NT2/D1 (cell line): ENCODE measurements at regions not wholly inside any gene's neighbourhood (a gene's known extent, or its start where the extent isn't known, plus 50 kb on each side); places are given as distances from the start of the nearest gene placed in this dataset.

ENCODE experiments used
- SUZ12 ChIP-seq: IDR thresholded peaks from 2 replicates; pipeline ENCODE4 v1.6.1; 2011; ENCODE audit not compliant: insufficient read length, insufficient read depth; ENCODE audit errors: extremely low read depth
- ZNF274 ChIP-seq: IDR thresholded peaks from 2 replicates; pipeline ENCODE4 v1.6.1; 2011; ENCODE audit warnings: mild to moderate bottlenecking, low read depth, low read length

GRCh38 chr6:43940393-43941087 is 170.5 kb downstream of the VEGFA start:
- no peak for TF ChIP-seq SUZ12
- TF ChIP-seq ZNF274: no peak
